Body of pancreas (tissue), 4 donors: ENCODE measurements at regions not wholly inside any gene's neighbourhood (a gene's known extent, or its start where the extent isn't known, plus 50 kb on each side); places are given as distances from the start of the nearest gene placed in this dataset.

Experiments
- ATAC-seq: fragments of 150-250 bp; one replicate; pipeline ENCODE4 v1.9.1; 2016
- DNase-seq, 4 donors: peaks; one replicate each; pipeline ENCODE4 v3.0.0-alpha.2; 2019
- H3K27ac ChIP-seq, 4 donors: fragments of 200-600 bp; sonication (generic); 1 replicate in 3 of 4; 2 replicates in 1 of 4; pipeline versions ENCODE4 v1.5.1 to v1.6.1; 2016 to 2019; ENCODE audit warnings: mild to moderate bottlenecking in 1 of 4, mixed read lengths in 1 of 4, moderate library complexity in 1 of 4
- H3K27me3 ChIP-seq, 2 donors: fragments of 200-600 bp; sonication (generic); one replicate each; pipeline ENCODE4 v1.6.0; 2016; ENCODE audit warnings: mild to moderate bottlenecking in 1 of 2
- H3K36me3 ChIP-seq, 2 donors: fragments of 200-600 bp; sonication (generic); replicated peaks in 1 of 2; 2 replicates each; pipeline ENCODE4 v1.5.1; 2016; ENCODE audit warnings: low read depth in 2 of 2; ENCODE audit not compliant: insufficient read depth in 1 of 2
- H3K4me1 ChIP-seq: fragments of 200-600 bp; sonication (generic); one replicate; pipeline ENCODE4 v1.6.0; 2016
- H3K4me3 ChIP-seq, 2 donors: fragments of 200-600 bp; sonication (generic); 1 replicate in 1 of 2; 2 replicates in 1 of 2; pipeline ENCODE4 v1.5.1; 2016 to 2019
- H3K9me3 ChIP-seq, 3 donors: fragments of 200-600 bp; sonication (generic); 1 replicate in 2 of 3; 2 replicates in 1 of 3; pipeline ENCODE4 v1.5.1; 2016
- CTCF ChIP-seq, 7 experiments: fragments of 450-650 bp in 4 of 7; fragments of 200-600 bp in 3 of 7; sonication (generic) in 3 of 7; IDR thresholded peaks; one replicate each; pipeline ENCODE4 v1.5.1; 2016 to 2019; ENCODE audit warnings: antibody characterized with exemption in 7 of 7
- POLR2A ChIP-seq, 3 donors: fragments of 450-650 bp; IDR thresholded peaks; one replicate each; pipeline ENCODE4 v1.6.1; 2016; ENCODE audit warnings: antibody characterized with exemption in 3 of 3, mild to moderate bottlenecking in 2 of 3
- WGBS, 2 donors: methylation state at CpG; one replicate each; pipeline ENCODE4 v1.1.5; 2017; 5-methylcytosine and 5-hydroxymethylcytosine counted together
- intact Hi-C: fragments of 100-400 bp; cut with DNase I; formaldehyde crosslinking; loops from one replicate; pipeline ENCODE4 v1.15.1; 2023

DNA sequence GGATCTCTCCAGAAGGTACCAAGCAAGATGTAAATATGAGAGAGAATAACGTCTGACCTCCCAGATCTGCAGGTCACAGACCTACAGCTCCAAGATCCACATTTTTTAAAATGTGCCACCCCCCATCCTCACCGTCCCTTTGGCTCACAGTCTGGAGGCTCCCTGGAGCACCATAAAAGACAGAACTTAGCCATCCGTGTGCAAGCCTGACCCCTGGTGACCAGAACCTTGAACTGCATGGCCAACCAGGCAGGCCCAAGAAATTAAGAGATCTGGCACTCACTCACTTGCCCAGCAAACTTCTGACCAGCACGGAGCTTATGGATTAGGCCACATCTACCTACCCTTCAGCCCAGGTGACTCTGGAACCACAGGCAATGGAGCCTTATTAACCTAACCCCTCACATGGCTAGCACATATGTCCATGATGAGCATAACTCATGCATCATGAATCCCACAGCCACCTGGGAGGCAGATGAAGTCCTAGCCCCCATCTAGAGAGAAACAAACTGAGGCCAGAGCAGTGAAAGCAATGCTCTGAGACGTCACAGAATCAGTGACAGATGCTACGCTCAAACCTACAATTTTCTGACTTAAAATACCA is 275.3 kb downstream of the UACA start:
- ATAC-seq = peak; percentile 80
- TF ChIP-seq CTCF (IDR thresholded peaks at IDR 0.05) (peak; percentile 85 to 96 (median 93)), POLR2A (IDR thresholded peaks at IDR 0.05) (no peak)
- Histone ChIP-seq H3K27ac (no peak overlapping the region), H3K4me3 (no peak overlapping the region), H3K9me3 (no peaks in the 10 kb centered on the region), H3K4me1 (no peaks in the 10 kb centered on the region), H3K27me3 (no peaks in the 10 kb centered on the region), H3K36me3 (no peaks in the 10 kb centered on the region)
- peak; percentile 70 to 80 (median 77) for DNase-seq
- WGBS, 2 donors = 11 to 17% methylated on average over 6 of the region's 6 CpGs
- intact Hi-C loops = loop anchor here (5.0 to 10.0 kb wide), 2 partner anchors 913 to 1011 kb away; no protein-coding TSS in a partner anchor

DNA sequence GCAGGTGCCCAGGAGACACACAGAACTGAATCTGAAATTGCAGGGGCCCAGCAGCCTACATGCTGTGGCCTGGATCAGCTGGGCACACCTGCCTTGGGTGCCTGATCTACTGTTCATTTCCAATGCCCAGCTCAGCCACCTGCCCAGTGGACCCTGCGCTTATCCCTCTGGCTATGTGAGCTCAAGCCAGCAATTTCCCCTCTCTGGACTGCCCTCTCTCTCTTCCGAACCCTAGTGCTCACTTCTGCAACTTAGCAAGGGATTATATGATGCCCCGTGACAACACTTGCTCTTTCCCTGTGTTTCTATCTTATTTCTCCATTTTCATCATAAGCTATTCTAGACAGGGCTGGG is 276.0 kb downstream of the UACA start:
- Histone ChIP-seq H3K36me3 (no peaks in the 10 kb centered on the region), H3K27me3 (no peaks in the 10 kb centered on the region), H3K9me3 (no peaks in the 10 kb centered on the region), H3K4me3 (no peak overlapping the region), H3K4me1 (no peaks in the 10 kb centered on the region), H3K27ac (no peak overlapping the region)
- TF ChIP-seq POLR2A (IDR thresholded peaks at IDR 0.05) (no peak), CTCF (IDR thresholded peaks at IDR 0.05) (no peak)
- intact Hi-C loops = loop anchor here (5.0 to 10.0 kb wide), 2 partner anchors 913 to 1010 kb away; no protein-coding TSS in a partner anchor
- ATAC-seq (no peak), DNase-seq (peak in 1 of 4 donors; percentile 23)
- 61 to 81% methylated on average over 3 of the region's 3 CpGs for WGBS, 2 donors

DNA sequence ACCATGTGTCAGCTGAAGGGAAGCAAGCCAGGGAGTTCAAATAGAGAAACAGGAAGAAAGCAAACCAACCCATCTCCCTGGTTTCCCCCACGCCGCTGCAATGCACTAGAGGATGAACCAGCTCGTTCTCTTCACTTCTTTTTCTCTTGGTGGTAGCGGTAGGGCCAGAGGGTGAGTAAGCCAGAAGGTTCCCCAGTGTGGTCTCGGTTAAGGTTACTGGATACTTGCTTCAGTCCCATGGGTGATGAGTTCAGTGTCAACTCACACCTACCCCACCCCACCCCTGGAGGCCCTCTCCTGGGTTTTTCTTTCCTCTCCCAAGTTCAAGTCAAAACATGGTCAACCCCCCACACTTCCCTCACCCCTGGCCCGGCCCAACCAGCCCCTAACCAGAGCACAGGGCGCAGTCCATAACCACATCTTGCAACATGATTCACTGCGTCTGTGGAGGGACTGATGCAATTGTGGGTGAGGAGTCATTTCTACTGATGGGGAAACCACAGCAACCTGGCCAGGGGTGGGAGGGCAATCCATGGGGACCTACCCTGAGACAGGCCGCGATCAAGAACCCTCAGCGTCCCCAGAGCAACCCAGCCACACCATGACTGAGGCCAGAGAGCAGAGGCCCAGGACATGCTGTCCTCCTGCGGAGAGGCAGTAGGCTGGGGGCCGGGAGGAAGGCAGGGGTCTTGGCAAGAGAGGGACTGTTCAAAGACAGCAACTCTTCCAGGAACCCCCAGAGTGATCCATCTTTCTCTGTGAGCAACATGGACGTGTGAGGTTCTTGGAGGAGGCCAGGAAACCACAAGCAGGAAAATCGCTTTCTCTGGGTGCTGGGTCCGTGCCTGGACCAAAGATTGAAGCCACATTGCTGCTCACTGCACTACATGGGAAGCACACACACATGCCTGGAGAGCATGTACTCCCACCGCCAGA is 276.6 kb downstream of the UACA start:
- Histone ChIP-seq H3K36me3 (no peaks in the 10 kb centered on the region), H3K4me1 (no peaks in the 10 kb centered on the region), H3K9me3 (no peaks in the 10 kb centered on the region), H3K4me3 (no peak overlapping the region), H3K27me3 (no peaks in the 10 kb centered on the region), H3K27ac (peak overlapping the region in 1 of 4 donors; percentile 4)
- ATAC-seq (peak; percentile 13), DNase-seq (peak in 1 of 4 donors; percentile 76)
- WGBS, 2 donors = 64 to 70% methylated on average over 15 to 17 of the region's 17 CpGs
- no peak for TF ChIP-seq CTCF (IDR thresholded peaks at IDR 0.05)
- no peak for TF ChIP-seq POLR2A (IDR thresholded peaks at IDR 0.05)
- intact Hi-C loops = loop anchor here (5.0 to 10.0 kb wide), 2 partner anchors 912 to 1009 kb away; no protein-coding TSS in a partner anchor

DNA sequence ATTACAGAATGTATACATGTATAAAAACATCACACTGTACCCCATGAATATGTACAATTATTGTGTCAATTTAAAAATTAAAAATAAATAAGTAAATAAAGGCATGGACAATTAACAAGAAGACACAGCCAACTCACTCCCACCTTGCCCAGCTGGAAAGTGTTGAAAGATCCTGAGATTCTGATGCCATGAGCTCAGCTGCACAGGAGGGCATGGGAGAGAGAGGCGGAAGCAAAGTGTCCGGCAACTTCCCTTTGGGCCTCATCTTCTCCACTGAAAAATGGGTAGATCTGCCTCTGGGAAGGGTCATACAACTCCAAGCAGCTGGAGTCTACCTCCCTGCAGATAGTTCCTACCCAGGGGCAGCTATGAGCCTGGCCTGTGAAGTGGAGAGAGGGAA is 277.3 kb downstream of the UACA start:
- Histone ChIP-seq H3K9me3 (no peaks in the 10 kb centered on the region), H3K4me3 (no peak overlapping the region), H3K4me1 (no peaks in the 10 kb centered on the region), H3K36me3 (no peaks in the 10 kb centered on the region), H3K27me3 (no peaks in the 10 kb centered on the region), H3K27ac (peak overlapping the region in 1 of 4 donors; percentile 4)
- TF ChIP-seq POLR2A (IDR thresholded peaks at IDR 0.05) (no peak), CTCF (IDR thresholded peaks at IDR 0.05) (no peak)
- intact Hi-C loops = loop anchor here (5.0 to 10.0 kb wide), 2 partner anchors 911 to 1009 kb away; no protein-coding TSS in a partner anchor
- WGBS, 2 donors = 63 to 96% methylated on average over 2 of the region's 2 CpGs
- no peak for DNase-seq
- no peak for ATAC-seq
